ENCODE measurements at regions not wholly inside any gene's neighbourhood (a gene's known extent, or its start where the extent isn't known, plus 50 kb on each side); places are given as distances from the start of the nearest gene placed in this dataset.

- no peaks in the 10 kb centered on the region for H3K36me3 ChIP-seq (ENCODE audit: control insufficient read depth in 2 of 2, insufficient read depth in 2 of 2, low read length in 2 of 2)
- H3K4me3 ChIP-seq (ENCODE audit: low read length in 2 of 2): no peak overlapping the region
Observed at GRCh38 chr17:65477600-65477999, 83.8 kb downstream of the AXIN2 start.

GRCh38 chr17:65474660-65475059 is 86.8 kb downstream of the AXIN2 start:
- Histone ChIP-seq H3K4me3 (ENCODE audit: low read length in 2 of 2) (no peak overlapping the region), H3K4me1 (ENCODE audit: control insufficient read depth in 2 of 2, insufficient read depth in 2 of 2, low read length in 2 of 2) (no peaks in the 10 kb centered on the region), H3K27me3 (ENCODE audit: control insufficient read depth in 2 of 2, insufficient read depth in 2 of 2, low read length in 2 of 2) (no peaks in the 10 kb centered on the region), H3K27ac (ENCODE audit: low read depth in 2 of 2, low read length in 2 of 2) (no peak overlapping the region), H3K9ac (ENCODE audit: low read depth in 1 of 2, low read length in 2 of 2) (no peak overlapping the region), H3K36me3 (ENCODE audit: control insufficient read depth in 2 of 2, insufficient read depth in 2 of 2, low read length in 2 of 2) (no peaks in the 10 kb centered on the region), H3K9me3 (ENCODE audit: control insufficient read depth in 2 of 2, low read length in 2 of 2) (no peaks in the 10 kb centered on the region)

More at GRCh38 chr17:65477600-65477999, 83.8 kb downstream of the AXIN2 start:
- H3K9ac ChIP-seq (ENCODE audit: low read depth in 1 of 2, low read length in 2 of 2): no peak overlapping the region
- no peak overlapping the region for H3K27ac ChIP-seq (ENCODE audit: low read depth in 2 of 2, low read length in 2 of 2)
- H3K4me1 ChIP-seq (ENCODE audit: control insufficient read depth in 2 of 2, insufficient read depth in 2 of 2, low read length in 2 of 2): no peaks in the 10 kb centered on the region
- no peaks in the 10 kb centered on the region for H3K27me3 ChIP-seq (ENCODE audit: control insufficient read depth in 2 of 2, insufficient read depth in 2 of 2, low read length in 2 of 2)
- H3K9me3 ChIP-seq (ENCODE audit: control insufficient read depth in 2 of 2, low read length in 2 of 2): no peaks in the 10 kb centered on the region

GRCh38 chr17:65473985-65474384 is 87.5 kb downstream of the AXIN2 start:
- H3K36me3 ChIP-seq (ENCODE audit: control insufficient read depth in 2 of 2, insufficient read depth in 2 of 2, low read length in 2 of 2): no peaks in the 10 kb centered on the region
- no peaks in the 10 kb centered on the region for H3K27me3 ChIP-seq (ENCODE audit: control insufficient read depth in 2 of 2, insufficient read depth in 2 of 2, low read length in 2 of 2)
- H3K4me1 ChIP-seq (ENCODE audit: control insufficient read depth in 2 of 2, insufficient read depth in 2 of 2, low read length in 2 of 2): no peaks in the 10 kb centered on the region
- H3K4me3 ChIP-seq (ENCODE audit: low read length in 2 of 2): no peak overlapping the region
- H3K9ac ChIP-seq (ENCODE audit: low read depth in 1 of 2, low read length in 2 of 2): no peak overlapping the region
- no peak overlapping the region for H3K27ac ChIP-seq (ENCODE audit: low read depth in 2 of 2, low read length in 2 of 2)
- H3K9me3 ChIP-seq (ENCODE audit: control insufficient read depth in 2 of 2, low read length in 2 of 2): no peaks in the 10 kb centered on the region

- no peak overlapping the region for H3K27ac ChIP-seq (ENCODE audit: low read depth in 2 of 2, low read length in 2 of 2)
- H3K36me3 ChIP-seq (ENCODE audit: control insufficient read depth in 2 of 2, insufficient read depth in 2 of 2, low read length in 2 of 2): no peaks in the 10 kb centered on the region
- H3K4me1 ChIP-seq (ENCODE audit: control insufficient read depth in 2 of 2, insufficient read depth in 2 of 2, low read length in 2 of 2): no peaks in the 10 kb centered on the region
- H3K4me3 ChIP-seq (ENCODE audit: low read length in 2 of 2): no peak overlapping the region
- H3K27me3 ChIP-seq (ENCODE audit: control insufficient read depth in 2 of 2, insufficient read depth in 2 of 2, low read length in 2 of 2): no peaks in the 10 kb centered on the region
- H3K9ac ChIP-seq (ENCODE audit: low read depth in 1 of 2, low read length in 2 of 2): no peak overlapping the region
- no peaks in the 10 kb centered on the region for H3K9me3 ChIP-seq (ENCODE audit: control insufficient read depth in 2 of 2, low read length in 2 of 2)
Observed at GRCh38 chr17:65473363-65473762, 88.1 kb downstream of the AXIN2 start.

- no peak overlapping the region for H3K27ac ChIP-seq (ENCODE audit: low read depth in 2 of 2, low read length in 2 of 2)
- H3K4me3 ChIP-seq (ENCODE audit: low read length in 2 of 2): no peak overlapping the region
- H3K9ac ChIP-seq (ENCODE audit: low read depth in 1 of 2, low read length in 2 of 2): no peak overlapping the region
- H3K4me1 ChIP-seq (ENCODE audit: control insufficient read depth in 2 of 2, insufficient read depth in 2 of 2, low read length in 2 of 2): no peaks in the 10 kb centered on the region
- no peaks in the 10 kb centered on the region for H3K36me3 ChIP-seq (ENCODE audit: control insufficient read depth in 2 of 2, insufficient read depth in 2 of 2, low read length in 2 of 2)
- no peaks in the 10 kb centered on the region for H3K9me3 ChIP-seq (ENCODE audit: control insufficient read depth in 2 of 2, low read length in 2 of 2)
- H3K27me3 ChIP-seq (ENCODE audit: control insufficient read depth in 2 of 2, insufficient read depth in 2 of 2, low read length in 2 of 2): no peaks in the 10 kb centered on the region
Observed at GRCh38 chr17:65472666-65473309, 88.7 kb downstream of the AXIN2 start.

GRCh38 chr17:65470783-65471182 is 90.7 kb downstream of the AXIN2 start:
- no peaks in the 10 kb centered on the region for H3K9me3 ChIP-seq (ENCODE audit: control insufficient read depth in 2 of 2, low read length in 2 of 2)
- no peak overlapping the region for H3K4me3 ChIP-seq (ENCODE audit: low read length in 2 of 2)
- no peaks in the 10 kb centered on the region for H3K36me3 ChIP-seq (ENCODE audit: control insufficient read depth in 2 of 2, insufficient read depth in 2 of 2, low read length in 2 of 2)
- no peaks in the 10 kb centered on the region for H3K4me1 ChIP-seq (ENCODE audit: control insufficient read depth in 2 of 2, insufficient read depth in 2 of 2, low read length in 2 of 2)
- H3K9ac ChIP-seq (ENCODE audit: low read depth in 1 of 2, low read length in 2 of 2): no peak overlapping the region
- H3K27me3 ChIP-seq (ENCODE audit: control insufficient read depth in 2 of 2, insufficient read depth in 2 of 2, low read length in 2 of 2): no peaks in the 10 kb centered on the region
- H3K27ac ChIP-seq (ENCODE audit: low read depth in 2 of 2, low read length in 2 of 2): no peak overlapping the region

GRCh38 chr17:65468321-65468720 is 93.1 kb downstream of the AXIN2 start:
- H3K27ac ChIP-seq (ENCODE audit: low read depth in 2 of 2, low read length in 2 of 2): no peak overlapping the region
- H3K9me3 ChIP-seq (ENCODE audit: control insufficient read depth in 2 of 2, low read length in 2 of 2): no peaks in the 10 kb centered on the region
- H3K36me3 ChIP-seq (ENCODE audit: control insufficient read depth in 2 of 2, insufficient read depth in 2 of 2, low read length in 2 of 2): no peaks in the 10 kb centered on the region
- no peaks in the 10 kb centered on the region for H3K4me1 ChIP-seq (ENCODE audit: control insufficient read depth in 2 of 2, insufficient read depth in 2 of 2, low read length in 2 of 2)
- no peak overlapping the region for H3K4me3 ChIP-seq (ENCODE audit: low read length in 2 of 2)
- no peaks in the 10 kb centered on the region for H3K27me3 ChIP-seq (ENCODE audit: control insufficient read depth in 2 of 2, insufficient read depth in 2 of 2, low read length in 2 of 2)
- H3K9ac ChIP-seq (ENCODE audit: low read depth in 1 of 2, low read length in 2 of 2): no peak overlapping the region

GRCh38 chr17:65467156-65467555 is 94.3 kb downstream of the AXIN2 start:
- H3K9ac ChIP-seq (ENCODE audit: low read depth in 1 of 2, low read length in 2 of 2): no peak overlapping the region
- no peaks in the 10 kb centered on the region for H3K9me3 ChIP-seq (ENCODE audit: control insufficient read depth in 2 of 2, low read length in 2 of 2)
- H3K36me3 ChIP-seq (ENCODE audit: control insufficient read depth in 2 of 2, insufficient read depth in 2 of 2, low read length in 2 of 2): no peaks in the 10 kb centered on the region
- no peak overlapping the region for H3K4me3 ChIP-seq (ENCODE audit: low read length in 2 of 2)
- no peaks in the 10 kb centered on the region for H3K27me3 ChIP-seq (ENCODE audit: control insufficient read depth in 2 of 2, insufficient read depth in 2 of 2, low read length in 2 of 2)
- H3K27ac ChIP-seq (ENCODE audit: low read depth in 2 of 2, low read length in 2 of 2): no peak overlapping the region
- H3K4me1 ChIP-seq (ENCODE audit: control insufficient read depth in 2 of 2, insufficient read depth in 2 of 2, low read length in 2 of 2): no peaks in the 10 kb centered on the region

- Histone ChIP-seq H3K27me3 (ENCODE audit: control insufficient read depth in 2 of 2, insufficient read depth in 2 of 2, low read length in 2 of 2) (no peaks in the 10 kb centered on the region), H3K4me3 (ENCODE audit: low read length in 2 of 2) (no peak overlapping the region), H3K9ac (ENCODE audit: low read depth in 1 of 2, low read length in 2 of 2) (no peak overlapping the region), H3K36me3 (ENCODE audit: control insufficient read depth in 2 of 2, insufficient read depth in 2 of 2, low read length in 2 of 2) (no peaks in the 10 kb centered on the region), H3K9me3 (ENCODE audit: control insufficient read depth in 2 of 2, low read length in 2 of 2) (no peaks in the 10 kb centered on the region), H3K27ac (ENCODE audit: low read depth in 2 of 2, low read length in 2 of 2) (no peak overlapping the region), H3K4me1 (ENCODE audit: control insufficient read depth in 2 of 2, insufficient read depth in 2 of 2, low read length in 2 of 2) (no peaks in the 10 kb centered on the region)
Observed at GRCh38 chr17:65466547-65466946, 94.9 kb downstream of the AXIN2 start.

- Histone ChIP-seq H3K36me3 (ENCODE audit: control insufficient read depth in 2 of 2, insufficient read depth in 2 of 2, low read length in 2 of 2) (no peaks in the 10 kb centered on the region), H3K9ac (ENCODE audit: low read depth in 1 of 2, low read length in 2 of 2) (no peak overlapping the region), H3K9me3 (ENCODE audit: control insufficient read depth in 2 of 2, low read length in 2 of 2) (no peaks in the 10 kb centered on the region), H3K27me3 (ENCODE audit: control insufficient read depth in 2 of 2, insufficient read depth in 2 of 2, low read length in 2 of 2) (peaks cover 0 to 6% of the 10 kb centered on the region in 2 donors), H3K4me1 (ENCODE audit: control insufficient read depth in 2 of 2, insufficient read depth in 2 of 2, low read length in 2 of 2) (no peaks in the 10 kb centered on the region), H3K4me3 (ENCODE audit: low read length in 2 of 2) (no peak overlapping the region), H3K27ac (ENCODE audit: low read depth in 2 of 2, low read length in 2 of 2) (no peak overlapping the region)
Observed at GRCh38 chr17:65463242-65463641, 98.2 kb downstream of the AXIN2 start.

Data from mucosa of rectum (tissue), 2 donors.